ENCODE measurements at regions not wholly inside any gene's neighbourhood (a gene's known extent, or its start where the extent isn't known, plus 50 kb on each side); places are given as distances from the start of the nearest gene placed in this dataset.

GRCh38 chr21:25383545-25383944 lies 223.7 kb downstream of the MRPL39 start:
- TF ChIP-seq EZH2 (IDR thresholded peaks at IDR 0.05; ENCODE audit: insufficient read depth, poor library complexity, severe bottlenecking) (no peak), EZH2phosphoT487 (IDR thresholded peaks at IDR 0.05; ENCODE audit: insufficient read depth, low read depth) (no peak)

Measured in GM23248 (cell line).